MM.1S (cell line): ENCODE measurements at regions not wholly inside any gene's neighbourhood (a gene's known extent, or its start where the extent isn't known, plus 50 kb on each side); places are given as distances from the start of the nearest gene placed in this dataset.
"Not testable (repeated sequence)": the region's sequence is repeated elsewhere in the genome, so short reads cannot be mapped to it uniquely, and the experiment has no call there.

Experiments
- DNase-seq: peaks from one replicate; pipeline ENCODE4 v3.0.0-alpha.2; 2015
- H2AFZ ChIP-seq: fragments of 300-600 bp; sonication (generic); 2 replicates; pipeline ENCODE4 v1.6.0; 2016; ENCODE audit warnings: antibody characterized with exemption, low read length
- H3F3A ChIP-seq: fragments of 300-600 bp; sonication (generic); 2 replicates; pipeline ENCODE4 v1.6.1; 2016; ENCODE audit warnings: mild to moderate bottlenecking, antibody characterized with exemption, low read length, moderate library complexity, mixed read lengths; ENCODE audit not compliant: insufficient read depth
- H3K27ac ChIP-seq: fragments of 300-600 bp; sonication (generic); 2 replicates; pipeline ENCODE4 v1.5.1; 2016; ENCODE audit warnings: mild to moderate bottlenecking, low read length
- H3K27me3 ChIP-seq: fragments of 300-600 bp; sonication (generic); replicated peaks from 2 replicates; pipeline ENCODE4 v1.6.0; 2016; ENCODE audit warnings: low read length; ENCODE audit not compliant: insufficient read depth
- H3K36me3 ChIP-seq: fragments of 300-600 bp; sonication (generic); replicated peaks from 2 replicates; pipeline ENCODE4 v1.6.1; 2016; ENCODE audit warnings: mild to moderate bottlenecking, low read length, mixed read lengths; ENCODE audit not compliant: insufficient read depth
- H3K4me1 ChIP-seq: fragments of 300-600 bp; sonication (generic); 2 replicates; pipeline ENCODE4 v1.6.1; 2016; ENCODE audit warnings: low read length, mixed read lengths
- H3K4me2 ChIP-seq: fragments of 300-600 bp; sonication (generic); 2 replicates; pipeline ENCODE4 v1.6.0; 2016; ENCODE audit warnings: low read depth, low read length
- H3K4me3 ChIP-seq: fragments of 300-600 bp; sonication (generic); 2 replicates; pipeline ENCODE4 v1.5.1; 2016; ENCODE audit warnings: low read length, mixed read lengths
- H3K79me2 ChIP-seq: fragments of 300-600 bp; sonication (generic); 2 replicates; pipeline ENCODE4 v1.6.1; 2016; ENCODE audit warnings: mixed run types, low read length, mixed read lengths
- H3K9ac ChIP-seq: fragments of 300-600 bp; sonication (generic); 2 replicates; pipeline ENCODE4 v1.6.1; 2016; ENCODE audit warnings: low read length, mixed read lengths
- H3K9me2 ChIP-seq: fragments of 300-600 bp; sonication (generic); replicated peaks from 2 replicates; pipeline ENCODE4 v1.6.1; 2016; ENCODE audit warnings: mild to moderate bottlenecking, low read length, mixed read lengths; ENCODE audit not compliant: insufficient read depth
- H3K9me3 ChIP-seq: fragments of 300-600 bp; sonication (generic); replicated peaks from 2 replicates; pipeline ENCODE4 v1.6.1; 2016; ENCODE audit warnings: mild to moderate bottlenecking, low read length, mixed read lengths; ENCODE audit not compliant: insufficient read depth
- H4K20me1 ChIP-seq: fragments of 300-600 bp; sonication (generic); 2 replicates; pipeline ENCODE4 v1.6.1; 2016; ENCODE audit warnings: mild to moderate bottlenecking, low read length, moderate library complexity, mixed read lengths; ENCODE audit not compliant: insufficient read depth
- EZH2 ChIP-seq: fragments of 300-600 bp; sonication (generic); optimal IDR thresholded peaks from 2 replicates; pipeline ENCODE3; 2017; ENCODE audit warnings: low read depth, mild to moderate bottlenecking, antibody characterized with exemption, low read length, mixed read lengths
- EZH2phosphoT487 ChIP-seq: fragments of 300-600 bp; sonication (generic); IDR thresholded peaks from 2 replicates; pipeline ENCODE4 v1.6.1; 2018; ENCODE audit warnings: antibody characterized with exemption, low read length
- TF ChIP-seq, protein P1 (sequence below): fragments of 300-600 bp; sonication (generic); IDR thresholded peaks from 2 replicates; pipeline ENCODE4 v1.5.1; 2016; ENCODE audit warnings: antibody characterized with exemption, low read length, mixed read lengths

DNA sequence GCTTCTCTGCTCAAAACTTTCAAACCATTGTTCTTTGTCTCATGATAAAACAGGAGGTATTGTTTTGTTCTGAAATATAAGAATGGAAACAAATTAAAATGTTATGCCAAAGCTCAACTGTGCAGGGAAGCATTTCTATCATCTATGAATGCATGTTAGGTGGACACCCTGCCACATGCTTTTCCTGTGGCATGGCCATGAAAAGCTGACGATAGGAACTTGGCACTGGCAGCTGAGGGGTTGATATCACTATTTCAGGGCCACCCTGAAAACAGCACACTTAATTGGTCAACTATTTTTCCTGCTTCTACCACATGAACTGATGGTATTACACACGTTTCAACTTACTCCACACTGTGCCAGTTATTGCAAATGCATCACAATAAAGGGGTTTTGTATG, 157.3 kb downstream of the MREG start:
- no peaks in the 10 kb centered on the region for H4K20me1 ChIP-seq
- H3K9me2 ChIP-seq: no peaks in the 10 kb centered on the region
- peaks cover 3% of the 10 kb centered on the region for H3K4me1 ChIP-seq
- H3K27me3 ChIP-seq: no peaks in the 10 kb centered on the region
- H3K4me3 ChIP-seq: no peak overlapping the region
- no peak overlapping the region for H3K4me2 ChIP-seq
- H3K79me2 ChIP-seq: no peaks in the 10 kb centered on the region
- H3F3A ChIP-seq: no peaks in the 10 kb centered on the region
- H3K36me3 ChIP-seq: no peaks in the 10 kb centered on the region
- no peaks in the 10 kb centered on the region for H3K9me3 ChIP-seq
- TF ChIP-seq EZH2phosphoT487: no peak
- no peak for TF ChIP-seq EZH2
- TF ChIP-seq, protein P1, sequence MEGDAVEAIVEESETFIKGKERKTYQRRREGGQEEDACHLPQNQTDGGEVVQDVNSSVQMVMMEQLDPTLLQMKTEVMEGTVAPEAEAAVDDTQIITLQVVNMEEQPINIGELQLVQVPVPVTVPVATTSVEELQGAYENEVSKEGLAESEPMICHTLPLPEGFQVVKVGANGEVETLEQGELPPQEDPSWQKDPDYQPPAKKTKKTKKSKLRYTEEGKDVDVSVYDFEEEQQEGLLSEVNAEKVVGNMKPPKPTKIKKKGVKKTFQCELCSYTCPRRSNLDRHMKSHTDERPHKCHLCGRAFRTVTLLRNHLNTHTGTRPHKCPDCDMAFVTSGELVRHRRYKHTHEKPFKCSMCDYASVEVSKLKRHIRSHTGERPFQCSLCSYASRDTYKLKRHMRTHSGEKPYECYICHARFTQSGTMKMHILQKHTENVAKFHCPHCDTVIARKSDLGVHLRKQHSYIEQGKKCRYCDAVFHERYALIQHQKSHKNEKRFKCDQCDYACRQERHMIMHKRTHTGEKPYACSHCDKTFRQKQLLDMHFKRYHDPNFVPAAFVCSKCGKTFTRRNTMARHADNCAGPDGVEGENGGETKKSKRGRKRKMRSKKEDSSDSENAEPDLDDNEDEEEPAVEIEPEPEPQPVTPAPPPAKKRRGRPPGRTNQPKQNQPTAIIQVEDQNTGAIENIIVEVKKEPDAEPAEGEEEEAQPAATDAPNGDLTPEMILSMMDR: no peak
- no peak overlapping the region for H2AFZ ChIP-seq
- no peak overlapping the region for H3K9ac ChIP-seq
- H3K27ac ChIP-seq: no peak overlapping the region
- DNase-seq: no peak

DNA sequence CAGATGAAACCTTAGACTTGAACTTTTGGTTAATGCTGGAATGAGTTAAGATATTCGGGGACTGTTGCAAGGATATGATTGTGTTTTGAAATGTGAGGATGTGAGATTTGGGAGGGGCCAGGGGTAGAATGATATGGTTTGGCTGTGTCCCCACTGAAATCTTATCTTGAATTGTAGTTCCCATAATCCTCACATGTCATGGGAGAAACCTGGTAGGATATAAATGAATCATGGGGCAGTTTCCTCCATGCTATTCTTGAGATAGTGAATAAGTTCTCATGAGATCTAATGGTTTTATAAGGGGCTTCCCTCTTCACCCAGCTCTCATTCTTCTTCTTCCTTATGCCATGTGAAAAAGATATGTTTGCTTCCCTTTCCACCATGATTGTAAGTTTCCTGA, 158.0 kb downstream of the MREG start:
- not testable (repeated sequence) for H3K4me2 ChIP-seq, H3K9me3 ChIP-seq, H4K20me1 ChIP-seq, H3K27me3 ChIP-seq, DNase-seq, H3K79me2 ChIP-seq, H3K9me2 ChIP-seq, H3K9ac ChIP-seq, H3K4me1 ChIP-seq, H3K27ac ChIP-seq, H3K36me3 ChIP-seq, H3F3A ChIP-seq, H3K4me3 ChIP-seq, H2AFZ ChIP-seq

DNA sequence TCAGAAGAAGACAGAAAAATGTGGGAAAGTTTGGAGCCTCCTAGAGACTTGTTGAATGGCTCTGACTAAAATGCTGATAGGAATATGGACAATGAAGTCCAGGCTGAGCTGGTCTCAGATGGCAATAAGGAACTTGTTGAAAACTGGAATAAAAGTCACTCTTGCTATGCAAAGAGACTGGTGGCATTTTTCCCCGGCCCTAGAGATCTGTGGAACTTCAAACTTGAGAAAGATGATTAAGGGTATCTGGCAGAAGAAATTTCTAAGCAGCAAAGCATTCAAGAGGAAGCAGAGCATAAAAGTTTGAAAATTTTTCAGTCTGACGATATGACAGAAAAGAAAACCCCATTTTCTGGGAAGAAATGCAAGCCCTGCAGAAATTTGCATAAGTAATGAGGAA, 159.3 kb downstream of the MREG start:
- no peak overlapping the region for H3K4me2 ChIP-seq
- H3K9me2 ChIP-seq: no peaks in the 10 kb centered on the region
- no peaks in the 10 kb centered on the region for H3K4me1 ChIP-seq
- no peak overlapping the region for H3K4me3 ChIP-seq
- H3F3A ChIP-seq: no peaks in the 10 kb centered on the region
- H3K36me3 ChIP-seq: no peaks in the 10 kb centered on the region
- no peaks in the 10 kb centered on the region for H3K79me2 ChIP-seq
- no peak overlapping the region for H3K9ac ChIP-seq
- H4K20me1 ChIP-seq: no peaks in the 10 kb centered on the region
- no peak overlapping the region for H3K27ac ChIP-seq
- H2AFZ ChIP-seq: no peak overlapping the region
- no peak for DNase-seq
- no peaks in the 10 kb centered on the region for H3K9me3 ChIP-seq
- H3K27me3 ChIP-seq: no peaks in the 10 kb centered on the region
- TF ChIP-seq EZH2phosphoT487: no peak
- no peak for TF ChIP-seq EZH2
- TF ChIP-seq, protein P1: no peak

GRCh38 chr2:215851696-215852095, 161.7 kb downstream of the MREG start:
- H3K4me3 ChIP-seq: no peak overlapping the region
- H3K27ac ChIP-seq: no peak overlapping the region
- no peak overlapping the region for H3K9ac ChIP-seq
- no peaks in the 10 kb centered on the region for H3K27me3 ChIP-seq
- no peaks in the 10 kb centered on the region for H3K36me3 ChIP-seq
- no peaks in the 10 kb centered on the region for H3F3A ChIP-seq
- no peak overlapping the region for H3K4me2 ChIP-seq
- H3K9me3 ChIP-seq: no peaks in the 10 kb centered on the region
- no peak overlapping the region for H2AFZ ChIP-seq
- no peaks in the 10 kb centered on the region for H3K9me2 ChIP-seq
- H3K4me1 ChIP-seq: no peaks in the 10 kb centered on the region
- TF ChIP-seq EZH2 (no peak), EZH2phosphoT487 (no peak)
- TF ChIP-seq, protein P1: no peak
- no peak for DNase-seq
- no peaks in the 10 kb centered on the region for H4K20me1 ChIP-seq
- no peaks in the 10 kb centered on the region for H3K79me2 ChIP-seq
